Activated T-helper 17 cell treated with anti-CD3 and anti-CD28 coated beads, Interleukin-2, amount 50 U/mL, for 72 hours (primary cell): ENCODE measurements at regions not wholly inside any gene's neighbourhood (a gene's known extent, or its start where the extent isn't known, plus 50 kb on each side); places are given as distances from the start of the nearest gene placed in this dataset.

Experiments
- ATAC-seq: fragments of 150-1000 bp; cut with Tn5 transposase; replicated peaks from 2 replicates; pipeline ENCODE4 v1.10.0; 2021; ENCODE audit warnings: mild to moderate bottlenecking, moderate library complexity
- H3K27ac Mint-ChIP-seq: one replicate; pipeline ENCODE4 v1.8.0; 2022; ENCODE audit warnings: mixed read lengths
- H3K27me3 Mint-ChIP-seq: one replicate; pipeline ENCODE4 v1.8.0; 2022; ENCODE audit warnings: mixed read lengths
- H3K36me3 Mint-ChIP-seq: one replicate; pipeline ENCODE4 v1.8.0; 2022; ENCODE audit warnings: low read depth, mild to moderate bottlenecking, mixed read lengths
- H3K4me1 Mint-ChIP-seq: one replicate; pipeline ENCODE4 v1.8.0; 2022; ENCODE audit warnings: mixed read lengths
- H3K4me3 Mint-ChIP-seq: one replicate; pipeline ENCODE4 v1.8.0; 2022; ENCODE audit warnings: mild to moderate bottlenecking, mixed read lengths
- H3K9me3 Mint-ChIP-seq: one replicate; pipeline ENCODE4 v1.8.0; 2022; ENCODE audit warnings: mixed read lengths

GRCh38 chr3:43913036-43913948, 222.6 kb downstream of the ABHD5 start:
- peak; percentile 21 for ATAC-seq

GRCh38 chr3:43914269-43914668, 223.5 kb downstream of the ABHD5 start:
- no peak for ATAC-seq
- Mint-ChIP-seq H3K27ac (no peak overlapping the region), H3K4me3 (no peak overlapping the region), H3K4me1 (no peaks in the 10 kb centered on the region), H3K36me3 (no peaks in the 10 kb centered on the region), H3K9me3 (no peaks in the 10 kb centered on the region), H3K27me3 (peaks cover 15% of the 10 kb centered on the region)

More at GRCh38 chr3:43913036-43913948, 222.6 kb downstream of the ABHD5 start:
- Mint-ChIP-seq H3K4me1 (no peaks in the 10 kb centered on the region), H3K27me3 (peaks cover 15% of the 10 kb centered on the region), H3K9me3 (no peaks in the 10 kb centered on the region), H3K27ac (no peak overlapping the region), H3K36me3 (no peaks in the 10 kb centered on the region), H3K4me3 (no peak overlapping the region)

GRCh38 chr3:43915546-43915945, 224.8 kb downstream of the ABHD5 start:
- Mint-ChIP-seq H3K4me3 (no peak overlapping the region), H3K9me3 (no peaks in the 10 kb centered on the region), H3K27me3 (peaks cover 23% of the 10 kb centered on the region), H3K27ac (no peak overlapping the region), H3K4me1 (no peaks in the 10 kb centered on the region), H3K36me3 (no peaks in the 10 kb centered on the region)
- no peak for ATAC-seq

GRCh38 chr3:43917361-43917760, 226.6 kb downstream of the ABHD5 start:
- no peak overlapping the region for H3K27ac Mint-ChIP-seq
- H3K36me3 Mint-ChIP-seq = no peaks in the 10 kb centered on the region
- ATAC-seq = no peak

GRCh38 chr3:43919029-43919428, 228.3 kb downstream of the ABHD5 start:
- Mint-ChIP-seq H3K27ac (no peak overlapping the region), H3K9me3 (no peaks in the 10 kb centered on the region), H3K36me3 (no peaks in the 10 kb centered on the region), H3K27me3 (peaks cover 48% of the 10 kb centered on the region), H3K4me3 (no peak overlapping the region), H3K4me1 (no peaks in the 10 kb centered on the region)
- ATAC-seq = no peak

More at GRCh38 chr3:43917361-43917760, 226.6 kb downstream of the ABHD5 start:
- Mint-ChIP-seq H3K4me1 (no peaks in the 10 kb centered on the region), H3K27me3 (peaks cover 36% of the 10 kb centered on the region), H3K9me3 (no peaks in the 10 kb centered on the region), H3K4me3 (no peak overlapping the region)

- Mint-ChIP-seq H3K9me3 (peaks cover 3% of the 10 kb centered on the region), H3K4me1 (no peaks in the 10 kb centered on the region), H3K27me3 (peaks cover 52% of the 10 kb centered on the region), H3K4me3 (no peak overlapping the region), H3K27ac (no peak overlapping the region), H3K36me3 (no peaks in the 10 kb centered on the region)
- ATAC-seq = no peak
These were observed 230.4 kb downstream of the ABHD5 start for GRCh38 chr3:43921056-43921648.

- H3K27ac Mint-ChIP-seq = no peak overlapping the region
- H3K27me3 Mint-ChIP-seq = peaks cover 56% of the 10 kb centered on the region
- H3K4me3 Mint-ChIP-seq = no peak overlapping the region
- no peak for ATAC-seq
- no peaks in the 10 kb centered on the region for H3K4me1 Mint-ChIP-seq
- H3K36me3 Mint-ChIP-seq = no peaks in the 10 kb centered on the region
- peaks cover 3% of the 10 kb centered on the region for H3K9me3 Mint-ChIP-seq
These were observed 231.6 kb downstream of the ABHD5 start for GRCh38 chr3:43922374-43922773.

- Mint-ChIP-seq H3K27me3 (peaks cover 56% of the 10 kb centered on the region), H3K36me3 (no peaks in the 10 kb centered on the region), H3K4me3 (no peak overlapping the region), H3K27ac (no peak overlapping the region), H3K9me3 (peaks cover 3% of the 10 kb centered on the region), H3K4me1 (no peaks in the 10 kb centered on the region)
- no peak for ATAC-seq
These were observed 232.6 kb downstream of the ABHD5 start for GRCh38 chr3:43923104-43923882.

GRCh38 chr3:43926055-43926454, 235.3 kb downstream of the ABHD5 start:
- H3K4me3 Mint-ChIP-seq = no peak overlapping the region
- H3K27ac Mint-ChIP-seq = no peak overlapping the region
- ATAC-seq = no peak
- H3K27me3 Mint-ChIP-seq = peaks cover 52% of the 10 kb centered on the region
- H3K36me3 Mint-ChIP-seq = no peaks in the 10 kb centered on the region
- no peaks in the 10 kb centered on the region for H3K4me1 Mint-ChIP-seq
- H3K9me3 Mint-ChIP-seq = peaks cover 3% of the 10 kb centered on the region

GRCh38 chr3:43932921-43933320, 242.2 kb downstream of the ABHD5 start:
- no peaks in the 10 kb centered on the region for H3K36me3 Mint-ChIP-seq
- H3K27me3 Mint-ChIP-seq = peaks cover 23% of the 10 kb centered on the region
- no peaks in the 10 kb centered on the region for H3K4me1 Mint-ChIP-seq
- H3K4me3 Mint-ChIP-seq = no peak overlapping the region
- no peak overlapping the region for H3K27ac Mint-ChIP-seq
- H3K9me3 Mint-ChIP-seq = peaks cover 4% of the 10 kb centered on the region
- ATAC-seq = no peak

GRCh38 chr3:43948013-43948412, 257.3 kb downstream of the ABHD5 start:
- H3K36me3 Mint-ChIP-seq = no peaks in the 10 kb centered on the region
- ATAC-seq = no peak
- H3K9me3 Mint-ChIP-seq = peaks cover 4% of the 10 kb centered on the region
- peaks cover 30% of the 10 kb centered on the region for H3K27me3 Mint-ChIP-seq
- H3K27ac Mint-ChIP-seq = no peak overlapping the region
- no peaks in the 10 kb centered on the region for H3K4me1 Mint-ChIP-seq
- H3K4me3 Mint-ChIP-seq = no peak overlapping the region

GRCh38 chr3:43949594-43949993, 258.9 kb downstream of the ABHD5 start:
- Mint-ChIP-seq H3K4me1 (no peaks in the 10 kb centered on the region), H3K36me3 (no peaks in the 10 kb centered on the region), H3K27ac (no peak overlapping the region), H3K9me3 (peaks cover 2% of the 10 kb centered on the region), H3K27me3 (peaks cover 28% of the 10 kb centered on the region), H3K4me3 (no peak overlapping the region)
- no peak for ATAC-seq

GRCh38 chr3:43950775-43951174, 260.0 kb downstream of the ABHD5 start:
- Mint-ChIP-seq H3K27me3 (peaks cover 24% of the 10 kb centered on the region), H3K9me3 (no peaks in the 10 kb centered on the region), H3K36me3 (no peaks in the 10 kb centered on the region), H3K4me3 (no peak overlapping the region), H3K27ac (no peak overlapping the region), H3K4me1 (no peaks in the 10 kb centered on the region)
- ATAC-seq = no peak

GRCh38 chr3:43951813-43952212, 261.1 kb downstream of the ABHD5 start:
- no peaks in the 10 kb centered on the region for H3K9me3 Mint-ChIP-seq
- peaks cover 21% of the 10 kb centered on the region for H3K27me3 Mint-ChIP-seq
- H3K4me3 Mint-ChIP-seq = no peak overlapping the region
- H3K36me3 Mint-ChIP-seq = no peaks in the 10 kb centered on the region
- no peaks in the 10 kb centered on the region for H3K4me1 Mint-ChIP-seq
- no peak overlapping the region for H3K27ac Mint-ChIP-seq
- no peak for ATAC-seq
